WERI-Rb-1 (cell line): ENCODE measurements at regions not wholly inside any gene's neighbourhood (a gene's known extent, or its start where the extent isn't known, plus 50 kb on each side); places are given as distances from the start of the nearest gene placed in this dataset.

Experiments
- DNase-seq: peaks from one replicate; pipeline ENCODE4 v3.0.0-alpha.2; 2020
- H3K27ac ChIP-seq: fragments of 250-450 bp; sonication (Bioruptor Pico); 2 replicates; pipeline ENCODE4 v1.5.1; 2020; ENCODE audit warnings: mild to moderate bottlenecking, moderate library complexity
- H3K27me3 ChIP-seq: fragments of 250-450 bp; sonication (Bioruptor Pico); 2 replicates; pipeline ENCODE4 v1.5.1; 2021; ENCODE audit warnings: mild to moderate bottlenecking, low read depth, moderate library complexity; ENCODE audit not compliant: insufficient read depth, severe bottlenecking
- H3K36me3 ChIP-seq: fragments of 250-450 bp; sonication (Bioruptor Pico); 2 replicates; pipeline ENCODE4 v1.5.1; 2020; ENCODE audit warnings: mild to moderate bottlenecking, moderate library complexity
- H3K4me3 ChIP-seq: 2 replicates; pipeline ENCODE4 v1.5.1; 2011; ENCODE audit warnings: low read depth, mild to moderate bottlenecking, control low read depth, low read length
- H3K9me3 ChIP-seq: fragments of 250-450 bp; sonication (Bioruptor Pico); 2 replicates; pipeline ENCODE4 v1.5.1; 2021; ENCODE audit warnings: mild to moderate bottlenecking, moderate library complexity; ENCODE audit not compliant: severe bottlenecking
- CTCF ChIP-seq: IDR thresholded peaks from 2 replicates; pipeline ENCODE4 v1.5.1; 2011; ENCODE audit warnings: low read depth, mild to moderate bottlenecking, control low read depth, inconsistent platforms, low read length

- DNase-seq: no peak
- Histone ChIP-seq H3K9me3 (no peaks in the 10 kb centered on the region), H3K27ac (no peak overlapping the region), H3K4me3 (no peak overlapping the region), H3K36me3 (no peaks in the 10 kb centered on the region), H3K27me3 (no peaks in the 10 kb centered on the region)
- TF ChIP-seq CTCF: no peak
Measured at GRCh38 chr16:25416002-25416401, 158.4 kb upstream of the ZKSCAN2 start.

- Histone ChIP-seq H3K27me3 (no peaks in the 10 kb centered on the region), H3K9me3 (no peaks in the 10 kb centered on the region), H3K36me3 (no peaks in the 10 kb centered on the region), H3K27ac (no peak overlapping the region), H3K4me3 (no peak overlapping the region)
- no peak for DNase-seq
- no peak for TF ChIP-seq CTCF
Measured at GRCh38 chr16:25413975-25414374, 156.3 kb upstream of the ZKSCAN2 start.

- no peak for TF ChIP-seq CTCF
- DNase-seq: no peak
- Histone ChIP-seq H3K36me3 (no peaks in the 10 kb centered on the region), H3K27me3 (no peaks in the 10 kb centered on the region), H3K27ac (no peak overlapping the region), H3K4me3 (no peak overlapping the region), H3K9me3 (no peaks in the 10 kb centered on the region)
Measured at GRCh38 chr16:25413133-25413532, 155.5 kb upstream of the ZKSCAN2 start.

- Histone ChIP-seq H3K36me3 (no peaks in the 10 kb centered on the region), H3K27ac (no peak overlapping the region), H3K27me3 (no peaks in the 10 kb centered on the region), H3K4me3 (no peak overlapping the region), H3K9me3 (no peaks in the 10 kb centered on the region)
- DNase-seq: no peak
- TF ChIP-seq CTCF: no peak
Measured at GRCh38 chr16:25411396-25412081, 153.9 kb upstream of the ZKSCAN2 start.

- Histone ChIP-seq H3K9me3 (peaks cover 9% of the 10 kb centered on the region), H3K36me3 (no peaks in the 10 kb centered on the region), H3K27ac (no peak overlapping the region), H3K4me3 (no peak overlapping the region), H3K27me3 (no peaks in the 10 kb centered on the region)
- no peak for DNase-seq
- TF ChIP-seq CTCF: no peak
Measured at GRCh38 chr16:25403852-25404251, 146.2 kb upstream of the ZKSCAN2 start.

- no peaks in the 10 kb centered on the region for H3K36me3 ChIP-seq
- DNase-seq: peak; percentile 11
- H3K27ac ChIP-seq: no peak overlapping the region
- H3K9me3 ChIP-seq: peaks cover 4% of the 10 kb centered on the region
- H3K4me3 ChIP-seq: no peak overlapping the region
- H3K27me3 ChIP-seq: no peaks in the 10 kb centered on the region
- peak; percentile 30; the same call in 1 of the 2 replicates for TF ChIP-seq CTCF
Measured at GRCh38 chr16:25395528-25395927, 137.9 kb upstream of the ZKSCAN2 start.
